MCF 10A (cell line): ENCODE measurements at regions not wholly inside any gene's neighbourhood (a gene's known extent, or its start where the extent isn't known, plus 50 kb on each side); places are given as distances from the start of the nearest gene placed in this dataset.

Source experiments
- BruUV-seq: library from RNA; stranded (reverse); fragments of 400-500 nt; replicated peaks from 2 replicates; lab custom pipeline; 2021; lab: Mats Ljungman, UMichigan
- CTCF ChIA-PET: fragments of 300-600 bp; sonication (Branson Sonifier 250); formaldehyde crosslinking; extraction: SDS; loops from one replicate; lab custom pipeline; 2021; ENCODE audit warnings: antibody characterized with exemption, inconsistent platforms; lab: Yijun Ruan, JAX
- POLR2A ChIA-PET: fragments of 300-600, 350-650 bp; sonication (Branson Sonifier 250); formaldehyde crosslinking; extraction: SDS; loops from one replicate; lab custom pipeline; 2020; ENCODE audit warnings: antibody characterized with exemption, inconsistent platforms; lab: Yijun Ruan, JAX
- DNase-seq: peaks from one replicate; pipeline ENCODE4 v3.0.0-alpha.2; 2018; ENCODE audit not compliant: unreplicated experiment
- H3K27ac Mint-ChIP-seq: one replicate; pipeline ENCODE4 v1.8.0; 2022; ENCODE audit warnings: mild to moderate bottlenecking, low read depth, mixed read lengths; ENCODE audit not compliant: unreplicated experiment
- H3K27me3 Mint-ChIP-seq: one replicate; pipeline ENCODE4 v1.8.0; 2022; ENCODE audit warnings: mixed read lengths; ENCODE audit not compliant: insufficient read depth, unreplicated experiment
- H3K36me3 Mint-ChIP-seq: one replicate; pipeline ENCODE4 v1.8.0; 2022; ENCODE audit warnings: mild to moderate bottlenecking, moderate library complexity, mixed read lengths; ENCODE audit not compliant: insufficient read depth, unreplicated experiment
- H3K4me1 Mint-ChIP-seq: one replicate; pipeline ENCODE4 v1.8.0; 2022; ENCODE audit warnings: mixed read lengths; ENCODE audit not compliant: insufficient read depth, unreplicated experiment
- H3K4me3 Mint-ChIP-seq: one replicate; pipeline ENCODE4 v1.8.0; 2022; ENCODE audit warnings: mild to moderate bottlenecking, moderate library complexity, mixed read lengths; ENCODE audit not compliant: unreplicated experiment
- H3K9me3 Mint-ChIP-seq: one replicate; pipeline ENCODE4 v1.8.0; 2022; ENCODE audit warnings: mixed read lengths; ENCODE audit not compliant: unreplicated experiment
- CTCF ChIP-seq: fragments of 200-600 bp; IDR thresholded peaks from one replicate; pipeline ENCODE4 v1.8.0; 2022; ENCODE audit warnings: antibody characterized with exemption, mild to moderate bottlenecking; ENCODE audit not compliant: unreplicated experiment
- intact Hi-C: fragments of 100-400 bp; cut with micrococcal nuclease; formaldehyde crosslinking; loops from 2 replicates; pipeline ENCODE4 v1.14.1; 2022

GRCh38 chr6:14212020-14212419 is 94.4 kb downstream of the CD83 start:
- Mint-ChIP-seq H3K27me3 (no peaks in the 10 kb centered on the region), H3K36me3 (no peaks in the 10 kb centered on the region), H3K4me3 (peak overlapping the region; percentile 72), H3K9me3 (no peaks in the 10 kb centered on the region), H3K4me1 (peaks cover 13% of the 10 kb centered on the region), H3K27ac (no peak overlapping the region)
- ChIA-PET CTCF (interaction anchor here (0.6 to 1.5 kb wide), 14 partner anchors 97 to 1344 kb away, joined by 3 to 6 read pairs (median 3); no protein-coding TSS in a partner anchor), POLR2A (interaction anchor here (0.7 to 1.9 kb wide), 2 partner anchors 1158 to 1410 kb away, joined by 3 to 4 read pairs; no protein-coding TSS in a partner anchor)
- TF ChIP-seq CTCF: no peak
- intact Hi-C loops: loop anchor here (5.0 to 10.0 kb wide), 3 partner anchors 500 to 1283 kb away; no protein-coding TSS in a partner anchor
- DNase-seq: peak; percentile 7
- no TSS peak for BruUV-seq

GRCh38 chr6:14212632-14213031 is 95.1 kb downstream of the CD83 start:
- ChIA-PET POLR2A (no interaction called here), CTCF (interaction anchor here (0.6 to 1.5 kb wide), 5 partner anchors 1229 to 1410 kb away, joined by 3 to 6 read pairs (median 3); no protein-coding TSS in a partner anchor)
- BruUV-seq: no TSS peak
- no peaks in the 10 kb centered on the region for H3K27me3 Mint-ChIP-seq
- no peak for DNase-seq
- no peak overlapping the region for H3K4me3 Mint-ChIP-seq
- H3K9me3 Mint-ChIP-seq: no peaks in the 10 kb centered on the region
- peaks cover 13% of the 10 kb centered on the region for H3K4me1 Mint-ChIP-seq
- no peaks in the 10 kb centered on the region for H3K36me3 Mint-ChIP-seq
- intact Hi-C loops: loop anchor here (5.0 to 10.0 kb wide), 3 partner anchors 500 to 1282 kb away; no protein-coding TSS in a partner anchor
- TF ChIP-seq CTCF: no peak
- H3K27ac Mint-ChIP-seq: no peak overlapping the region

- POLR2A ChIA-PET: interaction anchor here (0.5 to 0.9 kb wide), 2 partner anchors 11 to 484 kb away, joined by 3 to 6 read pairs; no protein-coding TSS in a partner anchor
- TF ChIP-seq CTCF: no peak
Measured at GRCh38 chr6:14216946-14217684, 99.5 kb downstream of the CD83 start.

More at GRCh38 chr6:14216946-14217684, 99.5 kb downstream of the CD83 start:
- Mint-ChIP-seq H3K4me3 (no peak overlapping the region), H3K27ac (no peak overlapping the region), H3K27me3 (no peaks in the 10 kb centered on the region), H3K36me3 (no peaks in the 10 kb centered on the region), H3K4me1 (no peaks in the 10 kb centered on the region), H3K9me3 (no peaks in the 10 kb centered on the region)
- CTCF ChIA-PET: no interaction called here
- no peak for DNase-seq
- intact Hi-C loops: loop anchor here (10.0 kb wide), 1 partner anchor 1278 kb away; no protein-coding TSS in a partner anchor
- no TSS peak for BruUV-seq
